ENCODE measurements at regions not wholly inside any gene's neighbourhood (a gene's known extent, or its start where the extent isn't known, plus 50 kb on each side); places are given as distances from the start of the nearest gene placed in this dataset.

GRCh38 chr18:28682912-28683311 is 506.0 kb upstream of the CDH2 start (continued):
- no peak for TF ChIP-seq ZNF503 (CRISPR knock-in tag; IDR thresholded peaks at IDR 0.05)
- TF ChIP-seq ZNF296 (CRISPR knock-in tag; conservative IDR thresholded peaks at IDR 0.05) = no peak
- TF ChIP-seq TFE3 (CRISPR knock-in tag; IDR thresholded peaks at IDR 0.05) = no peak

GRCh38 chr18:28669165-28669564 is 492.2 kb upstream of the CDH2 start:
- no peaks in the 10 kb centered on the region for H3K79me2 ChIP-seq (ENCODE audit: insufficient read depth, low read length)
- H3K9me3 ChIP-seq (ENCODE audit: low read length) = no peaks in the 10 kb centered on the region
- no peak overlapping the region for H3K27ac ChIP-seq (ENCODE audit: extremely low read length, insufficient read depth, low read length)
- H3K4me1 ChIP-seq (ENCODE audit: insufficient read depth, low read length) = no peaks in the 10 kb centered on the region
- H3K36me3 ChIP-seq (replicated peaks in 1 of 2; ENCODE audit: control insufficient read depth in 1 of 2, insufficient read depth in 2 of 2, low read length in 2 of 2) = no peaks in the 10 kb centered on the region
- 3% methylated on average over 1 of the region's 1 CpG for WGBS (ENCODE audit: low lambda C conversion rate)
- in situ Hi-C loops (cut with HindIII; ENCODE audit: extremely low pct_ligation_motif_present, low pct_unique_long_range_greater_than_20kb) (no loop called here), intact Hi-C loops (cut with micrococcal nuclease; ENCODE audit: unreplicated experiment) (no loop called here)
- DNase-seq (ENCODE audit: low spot score) = no peak
- TF ChIP-seq FOXC1 (CRISPR knock-in tag; IDR thresholded peaks at IDR 0.05; ENCODE audit: borderline replicate concordance) (no peak), CENPT (CRISPR knock-in tag; IDR thresholded peaks at IDR 0.05; ENCODE audit: low read depth) (no peak), FOSL1 (CRISPR knock-in tag; IDR thresholded peaks at IDR 0.05; ENCODE audit: borderline replicate concordance) (no peak), ZNF550 (CRISPR knock-in tag; IDR thresholded peaks at IDR 0.05; ENCODE audit: borderline replicate concordance) (no peak), ADNP (CRISPR knock-in tag; IDR thresholded peaks at IDR 0.05) (no peak), ZFYVE20 (CRISPR knock-in tag; IDR thresholded peaks at IDR 0.05; ENCODE audit: borderline replicate concordance, low read depth) (no peak), TCF7L2 (IDR thresholded peaks at IDR 0.05; ENCODE audit: low read depth, low read length) (no peak), ZNF207 (IDR thresholded peaks at IDR 0.05; ENCODE audit: borderline replicate concordance) (no peak), TFDP1 (CRISPR knock-in tag; IDR thresholded peaks at IDR 0.05; ENCODE audit: borderline replicate concordance) (no peak), CERS6 (CRISPR knock-in tag; IDR thresholded peaks at IDR 0.05) (no peak), NCOA5 (CRISPR knock-in tag; IDR thresholded peaks at IDR 0.05) (no peak), FOXO1 (CRISPR knock-in tag; IDR thresholded peaks at IDR 0.05) (no peak), ETV5 (CRISPR knock-in tag; IDR thresholded peaks at IDR 0.05; ENCODE audit: borderline replicate concordance) (no peak), NFIB (CRISPR knock-in tag; IDR thresholded peaks at IDR 0.05; ENCODE audit: borderline replicate concordance) (no peak), KAT2B (IDR thresholded peaks at IDR 0.05; ENCODE audit: borderline replicate concordance, low read depth, low read length) (no peak)
- CTCF ChIA-PET (ENCODE audit: low intra/inter-chr PET ratio, low total read pairs) = no interaction called here
- no TSS peak for BruUV-seq (replicated peaks)
- H3K4me3 ChIP-seq (replicated peaks in 1 of 3; ENCODE audit: insufficient read depth in 1 of 3, low read depth in 2 of 3, low read length in 3 of 3) = no peak overlapping the region
- H4K20me1 ChIP-seq (ENCODE audit: insufficient read depth, low read length) = no peaks in the 10 kb centered on the region
- FAIRE-seq = no peak
- no peak overlapping the region for H2AFZ ChIP-seq (ENCODE audit: low read length)
- POLR2A ChIA-PET = no interaction called here
- no peaks in the 10 kb centered on the region for H3K27me3 ChIP-seq (ENCODE audit: control insufficient read depth in 1 of 2, insufficient read depth in 2 of 2, low read length in 2 of 2)
- no peak for ATAC-seq
- no peak overlapping the region for H3K9ac ChIP-seq (ENCODE audit: insufficient read depth, low read depth, low read length)
- no peak overlapping the region for H3K4me2 ChIP-seq (ENCODE audit: low read depth, low read length)
